ENCODE measurements at regions not wholly inside any gene's neighbourhood (a gene's known extent, or its start where the extent isn't known, plus 50 kb on each side); places are given as distances from the start of the nearest gene placed in this dataset.

GRCh38 chr3:76362643-76363042, 577.3 kb upstream of the ZNF717 start:
- Histone ChIP-seq H3K27ac (ENCODE audit: low read depth in 2 of 2, low read length in 1 of 2) (no peak overlapping the region), H3K9ac (no peak overlapping the region), H3K36me3 (replicated peaks in 1 of 2; ENCODE audit: control insufficient read depth in 1 of 2, insufficient read depth in 2 of 2, low read length in 1 of 2) (no peaks in the 10 kb centered on the region), H3K27me3 (ENCODE audit: insufficient read depth) (no peaks in the 10 kb centered on the region), H3K79me2 (ENCODE audit: insufficient read depth) (no peaks in the 10 kb centered on the region), H3F3A (replicated peaks; ENCODE audit: insufficient read depth) (no peaks in the 10 kb centered on the region), H4K20me1 (ENCODE audit: insufficient read depth) (no peaks in the 10 kb centered on the region), H3K4me3 (ENCODE audit: low read depth in 2 of 2, low read length in 1 of 2) (no peak overlapping the region), H3K9me2 (no peaks in the 10 kb centered on the region), H2AFZ (ENCODE audit: low read depth) (no peak overlapping the region), H3K4me2 (no peak overlapping the region), H3K9me3 (no peaks in the 10 kb centered on the region), H3K4me1 (ENCODE audit: control insufficient read depth in 1 of 2, insufficient read depth in 2 of 2, low read depth in 1 of 2, low read length in 1 of 2) (no peaks in the 10 kb centered on the region)
- ChIA-PET POLR2A (no interaction called here), CTCF (interaction anchor here (0.7 kb wide), 1 partner anchor 16 kb away, joined by 3 read pairs; no protein-coding TSS in a partner anchor)
- TF ChIP-seq IRF3 (IDR thresholded peaks at IDR 0.05; ENCODE audit: low read depth, low read length) (no peak), MAX (IDR thresholded peaks at IDR 0.05; ENCODE audit: low read depth) (no peak), RAD21 (IDR thresholded peaks at IDR 0.05; ENCODE audit: low read length) (no peak), USF1 (IDR thresholded peaks at IDR 0.05; ENCODE audit: borderline replicate concordance, low read depth) (no peak), ZBTB33 (IDR thresholded peaks at IDR 0.05; ENCODE audit: borderline replicate concordance, low read depth) (no peak), CTCF (IDR thresholded peaks at IDR 0.05) (no peak), POLR2AphosphoS5 (IDR thresholded peaks at IDR 0.05; ENCODE audit: low read depth, low read length) (no peak), JUND (IDR thresholded peaks at IDR 0.05) (no peak), SIN3A (IDR thresholded peaks at IDR 0.05; ENCODE audit: borderline replicate concordance, low read depth, low read length) (no peak), MXI1 (IDR thresholded peaks at IDR 0.05; ENCODE audit: low read depth, low read length) (no peak), EP300 (IDR thresholded peaks at IDR 0.05; ENCODE audit: borderline replicate concordance in 1 of 2, low read depth in 1 of 2, low read length in 1 of 2) (no peak), EZH2phosphoT487 (IDR thresholded peaks at IDR 0.05; ENCODE audit: borderline replicate concordance, low read depth) (no peak), GATA2 (CRISPR knock-in tag; IDR thresholded peaks at IDR 0.05) (no peak), TEAD4 (IDR thresholded peaks at IDR 0.05; ENCODE audit: borderline replicate concordance, insufficient read depth) (no peak), ELF1 (IDR thresholded peaks at IDR 0.05) (no peak), PBX3 (IDR thresholded peaks at IDR 0.05) (no peak), GABPA (IDR thresholded peaks at IDR 0.05; ENCODE audit: low read depth) (no peak)
- DNase-seq = no peak
- 67% methylated on average over 6 of the region's 6 CpGs for WGBS (ENCODE audit: low lambda C conversion rate)
